Rectal smooth muscle tissue (tissue), 1 donor: ENCODE measurements at regions not wholly inside any gene's neighbourhood (a gene's known extent, or its start where the extent isn't known, plus 50 kb on each side); places are given as distances from the start of the nearest gene placed in this dataset.
"Not testable (repeated sequence)": the region's sequence is repeated elsewhere in the genome, so short reads cannot be mapped to it uniquely, and the experiment has no call there.

Experiments used
- H3K27ac ChIP-seq: one replicate; pipeline ENCODE4 v1.7.0; 2013; ENCODE audit warnings: low read depth, low read length, inconsistent platforms
- H3K27me3 ChIP-seq: one replicate; pipeline ENCODE4 v1.7.0; 2013; ENCODE audit warnings: low read length; ENCODE audit not compliant: control insufficient read depth, insufficient read depth
- H3K36me3 ChIP-seq: one replicate; pipeline ENCODE4 v1.7.0; 2013; ENCODE audit warnings: low read length; ENCODE audit not compliant: control insufficient read depth, insufficient read depth
- H3K4me1 ChIP-seq: one replicate; pipeline ENCODE4 v1.7.0; 2013; ENCODE audit warnings: low read length; ENCODE audit not compliant: control insufficient read depth, insufficient read depth
- H3K4me3 ChIP-seq: one replicate; pipeline ENCODE4 v1.7.0; 2013; ENCODE audit warnings: low read length
- H3K9ac ChIP-seq: one replicate; pipeline ENCODE4 v1.7.0; 2013; ENCODE audit warnings: low read length

DNA sequence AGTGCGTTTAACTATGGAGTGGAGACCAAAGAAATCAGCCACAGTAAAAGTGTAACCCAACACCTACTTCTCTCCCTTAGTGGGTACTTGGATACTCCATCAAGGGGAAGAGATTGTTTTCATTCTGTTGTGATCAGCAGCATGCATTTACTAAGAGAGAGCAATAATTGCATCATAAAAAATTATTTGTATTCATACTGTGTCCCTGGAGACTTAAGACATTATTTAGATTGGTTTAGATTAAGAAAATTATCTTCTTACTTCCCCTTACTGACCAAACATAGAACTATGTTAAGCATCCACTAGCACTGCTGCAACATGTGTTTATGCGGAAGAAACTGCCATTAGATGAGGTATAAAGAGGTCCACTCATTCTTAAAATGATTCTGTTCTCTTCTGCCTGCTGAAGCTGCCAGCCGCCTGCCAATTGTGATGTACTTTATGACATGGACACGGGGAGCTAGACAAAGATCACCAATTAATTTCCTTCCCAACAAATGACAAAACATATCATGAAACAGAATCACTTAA is 738.5 kb downstream of the DIAPH3 start:
- Histone ChIP-seq H3K36me3 (no peaks in the 10 kb centered on the region), H3K4me1 (no peaks in the 10 kb centered on the region), H3K9ac (no peak overlapping the region), H3K4me3 (no peak overlapping the region), H3K27ac (no peak overlapping the region), H3K27me3 (no peaks in the 10 kb centered on the region)

DNA sequence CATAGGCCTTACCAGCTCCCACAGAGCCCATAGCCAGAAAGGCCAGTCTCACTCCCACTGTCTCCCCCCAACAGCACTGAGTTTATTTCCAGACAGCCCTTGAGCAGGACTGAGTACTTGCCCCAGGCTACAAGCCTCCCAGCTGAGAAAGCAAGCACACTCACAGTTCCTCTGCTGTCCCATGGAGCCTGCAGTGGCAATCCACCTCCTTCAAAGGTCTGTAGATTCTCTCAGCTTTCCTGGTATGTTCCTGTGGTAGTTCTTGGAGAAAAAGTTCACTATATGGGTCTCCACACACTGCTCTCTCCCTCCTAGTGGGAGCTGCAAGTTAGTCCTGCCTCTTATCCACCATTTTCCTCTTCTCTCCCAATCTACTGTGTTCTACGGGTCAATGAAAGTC is 728.7 kb downstream of the DIAPH3 start:
- H3K36me3 ChIP-seq: no peaks in the 10 kb centered on the region
- H3K27ac ChIP-seq: no peak overlapping the region
- H3K27me3 ChIP-seq: no peaks in the 10 kb centered on the region

GRCh38 chr13:59437544-59438301 is 726.0 kb downstream of the DIAPH3 start:
- no peaks in the 10 kb centered on the region for H3K4me1 ChIP-seq
- no peak overlapping the region for H3K4me3 ChIP-seq

More for the DNA sequence above, 728.7 kb downstream of the DIAPH3 start:
- H3K4me3 ChIP-seq: no peak overlapping the region
- no peak overlapping the region for H3K9ac ChIP-seq
- H3K4me1 ChIP-seq: no peaks in the 10 kb centered on the region

DNA sequence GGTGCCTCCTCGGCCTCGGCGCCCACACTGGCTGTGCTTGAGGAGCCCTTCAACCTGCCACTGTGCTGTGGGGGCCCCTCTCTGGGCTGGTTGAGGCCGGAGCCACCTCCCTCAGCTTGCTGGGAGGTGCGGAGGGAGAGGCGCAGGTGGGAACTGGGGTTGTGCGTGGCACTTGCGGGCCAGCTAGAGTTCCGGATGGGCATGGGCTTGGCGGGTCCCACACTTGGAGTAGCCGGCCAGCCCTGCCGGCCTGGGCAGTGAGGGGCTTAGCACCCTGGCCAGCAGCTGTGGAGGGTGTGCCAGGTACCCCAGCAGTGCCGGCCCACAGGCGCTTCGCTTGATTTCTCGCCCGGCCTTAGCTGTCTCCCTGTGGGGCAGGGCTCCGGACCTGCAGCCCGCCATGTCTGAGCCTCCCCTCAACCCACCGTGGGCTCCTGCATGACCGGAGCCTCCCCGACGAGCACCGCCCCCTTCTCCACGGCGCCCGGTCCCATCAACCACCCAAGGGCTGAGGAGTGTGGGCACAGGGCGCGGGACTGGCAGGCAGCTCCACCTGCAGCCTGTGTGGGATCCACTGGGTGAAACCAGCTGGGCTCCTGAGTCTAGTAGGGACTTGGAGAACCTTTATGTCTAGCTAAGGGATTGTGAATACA is 723.8 kb downstream of the DIAPH3 start:
- H3K9ac ChIP-seq: no peak overlapping the region
- no peak overlapping the region for H3K4me3 ChIP-seq
- H3K4me1 ChIP-seq: no peaks in the 10 kb centered on the region
- H3K27me3 ChIP-seq: no peaks in the 10 kb centered on the region
- no peak overlapping the region for H3K27ac ChIP-seq
- no peaks in the 10 kb centered on the region for H3K36me3 ChIP-seq

More at GRCh38 chr13:59437544-59438301, 726.0 kb downstream of the DIAPH3 start:
- Histone ChIP-seq H3K36me3 (no peaks in the 10 kb centered on the region), H3K27me3 (no peaks in the 10 kb centered on the region), H3K9ac (no peak overlapping the region), H3K27ac (no peak overlapping the region)

DNA sequence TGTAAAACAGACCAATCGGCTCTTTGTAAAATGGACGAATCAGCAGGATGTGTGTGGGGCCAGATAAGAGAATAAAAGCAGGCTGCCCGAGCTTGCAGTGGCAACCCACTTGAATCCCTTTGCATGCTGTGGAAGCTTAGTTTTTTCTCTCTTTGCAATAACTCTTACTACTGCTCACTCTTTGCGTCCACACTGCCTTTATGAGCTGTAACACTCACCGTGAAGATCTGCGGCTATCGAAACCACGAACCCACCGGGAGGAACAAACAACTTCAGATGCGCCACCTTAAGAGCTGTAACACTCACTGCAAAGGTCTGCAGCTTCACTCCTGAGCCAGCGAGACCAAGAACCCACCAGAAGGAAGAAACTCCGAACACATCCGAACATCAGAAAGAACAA is 722.7 kb downstream of the DIAPH3 start:
- H3K9ac ChIP-seq, H3K4me1 ChIP-seq, H3K27me3 ChIP-seq: not testable (repeated sequence)

DNA sequence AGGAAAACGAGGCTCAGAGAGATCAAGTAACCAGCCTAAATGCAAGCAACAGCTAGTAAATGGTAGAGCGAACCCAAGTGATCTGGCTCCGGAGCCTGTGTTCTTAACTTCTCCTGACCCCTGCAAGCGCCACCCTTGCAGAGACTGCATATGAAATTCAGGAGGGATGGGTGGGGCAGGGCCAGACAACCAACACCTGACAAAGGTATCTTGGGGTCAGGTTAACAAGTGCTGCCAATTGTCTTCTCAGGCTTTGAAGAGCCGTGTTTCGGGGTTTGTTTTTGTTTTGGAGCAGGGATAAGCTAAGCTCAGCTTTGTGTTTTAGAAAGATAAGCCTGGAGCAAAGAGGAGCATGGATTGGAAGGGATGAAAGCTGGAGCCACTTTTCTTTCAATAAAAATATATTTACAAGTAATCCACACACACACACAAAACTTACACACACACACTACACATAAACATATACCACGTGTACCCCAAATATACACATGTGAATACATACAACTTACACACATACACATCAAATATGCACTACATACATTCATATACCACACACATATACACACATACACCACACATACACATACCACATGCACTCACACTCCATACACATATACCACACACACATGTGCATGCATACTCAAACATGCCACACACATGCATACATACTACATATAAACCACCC is 722.0 kb downstream of the DIAPH3 start:
- Histone ChIP-seq H3K27me3 (no peaks in the 10 kb centered on the region), H3K27ac (no peak overlapping the region), H3K36me3 (no peaks in the 10 kb centered on the region), H3K4me3 (no peak overlapping the region), H3K4me1 (no peaks in the 10 kb centered on the region), H3K9ac (no peak overlapping the region)

More for the DNA sequence above, 722.7 kb downstream of the DIAPH3 start:
- H3K36me3 ChIP-seq, H3K27ac ChIP-seq, H3K4me3 ChIP-seq: not testable (repeated sequence)

- H3K9ac ChIP-seq: no peak overlapping the region
- no peak overlapping the region for H3K4me3 ChIP-seq
- no peak overlapping the region for H3K27ac ChIP-seq
- no peaks in the 10 kb centered on the region for H3K4me1 ChIP-seq
- H3K27me3 ChIP-seq: no peaks in the 10 kb centered on the region
- H3K36me3 ChIP-seq: no peaks in the 10 kb centered on the region
These were observed 721.3 kb downstream of the DIAPH3 start for GRCh38 chr13:59442461-59442860.

- no peaks in the 10 kb centered on the region for H3K4me1 ChIP-seq
These were observed 720.7 kb downstream of the DIAPH3 start for GRCh38 chr13:59442944-59443486.

GRCh38 chr13:59444210-59444857 is 719.4 kb downstream of the DIAPH3 start:
- no peaks in the 10 kb centered on the region for H3K27me3 ChIP-seq
- H3K36me3 ChIP-seq: no peaks in the 10 kb centered on the region
- no peak overlapping the region for H3K9ac ChIP-seq
- H3K27ac ChIP-seq: no peak overlapping the region
- no peaks in the 10 kb centered on the region for H3K4me1 ChIP-seq
- H3K4me3 ChIP-seq: no peak overlapping the region

More at GRCh38 chr13:59442944-59443486, 720.7 kb downstream of the DIAPH3 start:
- no peak overlapping the region for H3K4me3 ChIP-seq
- H3K36me3 ChIP-seq: no peaks in the 10 kb centered on the region
- no peak overlapping the region for H3K27ac ChIP-seq
- H3K27me3 ChIP-seq: no peaks in the 10 kb centered on the region
- H3K9ac ChIP-seq: no peak overlapping the region

DNA sequence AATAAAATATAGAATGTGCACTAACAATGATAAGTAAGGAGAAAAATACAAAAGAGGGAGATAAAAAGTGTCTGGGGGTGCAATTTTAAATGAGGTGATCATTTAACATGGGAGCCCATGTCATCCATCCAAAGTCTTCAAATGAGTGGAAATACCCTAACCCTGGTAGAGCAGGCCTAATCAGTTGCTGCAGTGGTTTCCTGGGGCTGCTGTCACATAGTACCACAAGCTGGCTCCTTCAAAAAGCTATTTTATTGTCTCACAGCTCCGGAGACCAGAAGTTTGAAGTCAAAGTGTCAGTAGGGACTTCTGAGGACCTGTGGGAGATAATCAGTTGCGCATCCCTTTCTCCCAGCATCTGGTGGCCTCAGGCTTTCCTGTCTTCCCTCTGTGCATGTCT is 717.9 kb downstream of the DIAPH3 start:
- no peak overlapping the region for H3K27ac ChIP-seq
- no peaks in the 10 kb centered on the region for H3K36me3 ChIP-seq
- no peaks in the 10 kb centered on the region for H3K4me1 ChIP-seq
- H3K27me3 ChIP-seq: no peaks in the 10 kb centered on the region
- H3K4me3 ChIP-seq: no peak overlapping the region
- no peak overlapping the region for H3K9ac ChIP-seq

DNA sequence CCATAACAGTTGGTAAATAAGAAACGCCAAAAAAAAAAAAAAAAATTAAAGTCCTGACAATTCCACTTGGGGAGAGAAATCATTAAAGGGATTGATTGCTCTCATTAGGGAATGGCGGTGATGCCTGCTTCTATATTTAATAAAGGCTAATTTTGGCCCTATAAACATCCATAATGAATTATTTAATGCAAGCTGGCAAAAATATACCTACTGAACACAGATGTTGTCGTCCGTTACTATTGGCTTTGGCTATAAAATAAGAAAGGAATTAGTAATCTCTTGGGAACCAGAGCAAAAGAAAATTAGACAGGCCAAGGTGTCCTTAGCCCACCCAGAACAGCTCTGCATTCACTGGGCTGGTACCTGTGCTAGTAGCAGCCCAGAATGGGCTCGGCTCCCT is 717.3 kb downstream of the DIAPH3 start:
- Histone ChIP-seq H3K4me1 (no peaks in the 10 kb centered on the region), H3K36me3 (no peaks in the 10 kb centered on the region), H3K27me3 (no peaks in the 10 kb centered on the region), H3K9ac (no peak overlapping the region), H3K4me3 (no peak overlapping the region), H3K27ac (no peak overlapping the region)

DNA sequence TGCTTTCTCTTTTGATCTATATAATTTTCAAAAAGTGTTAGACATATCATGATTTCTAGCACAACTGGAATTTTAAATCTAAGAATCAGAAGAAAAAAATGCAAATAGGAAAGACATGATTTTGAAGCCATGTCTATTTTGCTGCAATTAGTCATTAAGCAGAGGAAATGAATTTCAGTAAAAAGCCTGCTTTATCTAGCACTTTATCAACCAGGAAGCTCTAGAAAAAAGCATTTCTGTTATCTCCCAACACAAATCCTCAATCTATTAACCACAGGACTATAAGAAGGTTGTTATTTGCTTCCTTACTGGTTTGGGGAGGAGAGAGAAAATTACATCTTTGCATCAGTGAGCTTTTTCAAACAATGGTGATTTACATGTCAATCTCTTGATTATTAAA is 716.7 kb downstream of the DIAPH3 start:
- no peak overlapping the region for H3K27ac ChIP-seq
- H3K27me3 ChIP-seq: no peaks in the 10 kb centered on the region
- no peaks in the 10 kb centered on the region for H3K36me3 ChIP-seq
- H3K4me3 ChIP-seq: no peak overlapping the region
- H3K9ac ChIP-seq: no peak overlapping the region
- H3K4me1 ChIP-seq: no peaks in the 10 kb centered on the region
